OCI-LY3 (cell line): ENCODE measurements at regions not wholly inside any gene's neighbourhood (a gene's known extent, or its start where the extent isn't known, plus 50 kb on each side); places are given as distances from the start of the nearest gene placed in this dataset.

ENCODE experiments used
- H2AFZ ChIP-seq: fragments of 200-600, 300-600 bp; shearing (Covaris generic); 2 replicates; pipeline ENCODE4 v1.6.0; 2014; ENCODE audit warnings: antibody characterized with exemption, low read depth, low read length
- H3K27ac ChIP-seq: fragments of 200-600, 300-600 bp; sonication (generic); 2 replicates; pipeline ENCODE4 v1.5.1; 2014; ENCODE audit warnings: mild to moderate bottlenecking, low read length, moderate library complexity, mixed read lengths
- H3K27me3 ChIP-seq: fragments of 200-600, 300-600 bp; sonication (generic); 2 replicates; pipeline ENCODE4 v1.6.1; 2014; ENCODE audit warnings: low read depth, low read length, mixed read lengths
- H3K36me3 ChIP-seq: fragments of 200-600, 300-600 bp; sonication (generic); replicated peaks from 2 replicates; pipeline ENCODE3; 2014; ENCODE audit warnings: low read depth, low read length, mixed read lengths
- H3K4me1 ChIP-seq: fragments of 300-600, 200-600 bp; sonication (generic); 2 replicates; pipeline ENCODE4 v1.6.1; 2014; ENCODE audit warnings: low read length, mixed read lengths
- H3K4me2 ChIP-seq: fragments of 200-600, 300-600 bp; sonication (generic); 2 replicates; pipeline ENCODE4 v1.6.1; 2014; ENCODE audit warnings: low read length, mixed read lengths
- H3K4me3 ChIP-seq: fragments of 300-600, 200-600 bp; sonication (generic); 2 replicates; pipeline ENCODE4 v1.5.1; 2014; ENCODE audit warnings: antibody characterized with exemption, mild to moderate bottlenecking, low read length, moderate library complexity
- H3K79me2 ChIP-seq: fragments of 300-600, 200-600 bp; shearing (Covaris generic); 2 replicates; pipeline ENCODE4 v1.6.1; 2014; ENCODE audit warnings: mild to moderate bottlenecking, low read length, mixed read lengths
- H3K9ac ChIP-seq: fragments of 300-600, 200-600 bp; shearing (Covaris generic); 2 replicates; pipeline ENCODE4 v1.6.0; 2014; ENCODE audit warnings: mild to moderate bottlenecking, low read length, moderate library complexity
- H3K9me3 ChIP-seq: fragments of 200-600, 300-600 bp; shearing (Covaris generic); 2 replicates; pipeline ENCODE4 v1.6.1; 2014; ENCODE audit warnings: low read length, mixed read lengths; ENCODE audit not compliant: insufficient read depth
- H4K20me1 ChIP-seq: fragments of 200-600, 300-600 bp; sonication (generic); 2 replicates; pipeline ENCODE4 v1.6.1; 2016; ENCODE audit warnings: low read length, mixed read lengths; ENCODE audit not compliant: insufficient read depth
- EZH2phosphoT487 ChIP-seq: fragments of 200-600 bp; shearing (Covaris generic); IDR thresholded peaks from 2 replicates; pipeline ENCODE4 v1.6.1; 2018; ENCODE audit warnings: antibody characterized with exemption, mixed run types, low read depth
- TF ChIP-seq, protein P1 (sequence below): fragments of 200-600, 300-600 bp; sonication (generic); IDR thresholded peaks from 2 replicates; pipeline ENCODE4 v1.5.1; 2014; ENCODE audit warnings: antibody characterized with exemption, low read length, low read depth

- Histone ChIP-seq H3K9me3 (no peaks in the 10 kb centered on the region), H3K4me3 (no peak overlapping the region), H3K4me1 (no peaks in the 10 kb centered on the region), H3K79me2 (no peaks in the 10 kb centered on the region), H3K36me3 (no peaks in the 10 kb centered on the region), H4K20me1 (no peaks in the 10 kb centered on the region), H2AFZ (no peak overlapping the region), H3K9ac (no peak overlapping the region), H3K27me3 (no peaks in the 10 kb centered on the region), H3K4me2 (no peak overlapping the region), H3K27ac (no peak overlapping the region)
- TF ChIP-seq, protein P1, sequence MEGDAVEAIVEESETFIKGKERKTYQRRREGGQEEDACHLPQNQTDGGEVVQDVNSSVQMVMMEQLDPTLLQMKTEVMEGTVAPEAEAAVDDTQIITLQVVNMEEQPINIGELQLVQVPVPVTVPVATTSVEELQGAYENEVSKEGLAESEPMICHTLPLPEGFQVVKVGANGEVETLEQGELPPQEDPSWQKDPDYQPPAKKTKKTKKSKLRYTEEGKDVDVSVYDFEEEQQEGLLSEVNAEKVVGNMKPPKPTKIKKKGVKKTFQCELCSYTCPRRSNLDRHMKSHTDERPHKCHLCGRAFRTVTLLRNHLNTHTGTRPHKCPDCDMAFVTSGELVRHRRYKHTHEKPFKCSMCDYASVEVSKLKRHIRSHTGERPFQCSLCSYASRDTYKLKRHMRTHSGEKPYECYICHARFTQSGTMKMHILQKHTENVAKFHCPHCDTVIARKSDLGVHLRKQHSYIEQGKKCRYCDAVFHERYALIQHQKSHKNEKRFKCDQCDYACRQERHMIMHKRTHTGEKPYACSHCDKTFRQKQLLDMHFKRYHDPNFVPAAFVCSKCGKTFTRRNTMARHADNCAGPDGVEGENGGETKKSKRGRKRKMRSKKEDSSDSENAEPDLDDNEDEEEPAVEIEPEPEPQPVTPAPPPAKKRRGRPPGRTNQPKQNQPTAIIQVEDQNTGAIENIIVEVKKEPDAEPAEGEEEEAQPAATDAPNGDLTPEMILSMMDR: no peak
- no peak for TF ChIP-seq EZH2phosphoT487
These were observed 683.2 kb upstream of the LRRN3 start for GRCh38 chr7:110407706-110408105.

GRCh38 chr7:110412614-110413013 lies 678.3 kb upstream of the LRRN3 start:
- no peaks in the 10 kb centered on the region for H3K36me3 ChIP-seq
- no peak overlapping the region for H3K4me3 ChIP-seq
- no peaks in the 10 kb centered on the region for H3K9me3 ChIP-seq
- no peak overlapping the region for H3K4me2 ChIP-seq
- TF ChIP-seq, protein P1: no peak
- no peak for TF ChIP-seq EZH2phosphoT487
- H3K27me3 ChIP-seq: no peaks in the 10 kb centered on the region
- no peak overlapping the region for H3K9ac ChIP-seq
- no peaks in the 10 kb centered on the region for H3K4me1 ChIP-seq
- no peaks in the 10 kb centered on the region for H3K79me2 ChIP-seq
- H2AFZ ChIP-seq: no peak overlapping the region
- no peak overlapping the region for H3K27ac ChIP-seq
- no peaks in the 10 kb centered on the region for H4K20me1 ChIP-seq

GRCh38 chr7:110413038-110413437 lies 677.9 kb upstream of the LRRN3 start:
- TF ChIP-seq, protein P1: no peak
- no peak for TF ChIP-seq EZH2phosphoT487
- Histone ChIP-seq H3K27me3 (no peaks in the 10 kb centered on the region), H3K9ac (no peak overlapping the region), H2AFZ (no peak overlapping the region), H4K20me1 (no peaks in the 10 kb centered on the region), H3K27ac (no peak overlapping the region), H3K36me3 (no peaks in the 10 kb centered on the region), H3K4me3 (no peak overlapping the region), H3K9me3 (no peaks in the 10 kb centered on the region), H3K4me2 (no peak overlapping the region), H3K4me1 (no peaks in the 10 kb centered on the region), H3K79me2 (no peaks in the 10 kb centered on the region)

DNA sequence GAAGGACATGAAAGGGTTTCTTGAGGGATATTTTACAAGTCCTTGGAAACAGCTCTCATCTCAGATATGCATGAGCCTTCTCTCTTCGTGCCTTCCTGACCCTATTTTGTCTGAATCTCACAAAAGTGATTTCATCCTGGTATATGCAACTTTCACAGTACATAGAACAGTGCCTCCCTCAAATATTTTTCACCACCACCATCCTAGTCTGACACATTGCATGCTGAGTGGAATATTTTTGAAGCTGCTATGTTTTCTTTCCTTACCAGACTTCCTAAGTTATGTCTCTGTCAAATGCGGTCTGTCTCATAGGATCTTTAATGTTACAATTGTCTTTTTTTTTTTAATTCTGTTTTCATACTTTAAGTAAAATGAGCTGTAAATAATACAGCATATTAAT lies 673.3 kb upstream of the LRRN3 start:
- Histone ChIP-seq H3K36me3 (no peaks in the 10 kb centered on the region), H3K9me3 (no peaks in the 10 kb centered on the region), H3K27ac (no peak overlapping the region), H3K4me1 (no peaks in the 10 kb centered on the region), H2AFZ (no peak overlapping the region), H3K4me3 (no peak overlapping the region), H3K79me2 (no peaks in the 10 kb centered on the region), H3K27me3 (no peaks in the 10 kb centered on the region), H3K9ac (no peak overlapping the region), H4K20me1 (no peaks in the 10 kb centered on the region), H3K4me2 (no peak overlapping the region)
- TF ChIP-seq, protein P1: no peak
- no peak for TF ChIP-seq EZH2phosphoT487
